GM23248 (cell line): ENCODE measurements at regions not wholly inside any gene's neighbourhood (a gene's known extent, or its start where the extent isn't known, plus 50 kb on each side); places are given as distances from the start of the nearest gene placed in this dataset.

Source experiments
- EZH2 ChIP-seq: fragments of 200-600 bp; sonication (generic); IDR thresholded peaks from 2 replicates; pipeline ENCODE4 v1.6.1; 2018; ENCODE audit warnings: antibody characterized with exemption, mild to moderate bottlenecking; ENCODE audit not compliant: insufficient read depth, poor library complexity, severe bottlenecking
- EZH2phosphoT487 ChIP-seq: fragments of 200-600 bp; sonication (generic); IDR thresholded peaks from 2 replicates; pipeline ENCODE4 v1.6.1; 2018; ENCODE audit warnings: antibody characterized with exemption, moderate library complexity, mild to moderate bottlenecking, low read depth; ENCODE audit not compliant: insufficient read depth

DNA sequence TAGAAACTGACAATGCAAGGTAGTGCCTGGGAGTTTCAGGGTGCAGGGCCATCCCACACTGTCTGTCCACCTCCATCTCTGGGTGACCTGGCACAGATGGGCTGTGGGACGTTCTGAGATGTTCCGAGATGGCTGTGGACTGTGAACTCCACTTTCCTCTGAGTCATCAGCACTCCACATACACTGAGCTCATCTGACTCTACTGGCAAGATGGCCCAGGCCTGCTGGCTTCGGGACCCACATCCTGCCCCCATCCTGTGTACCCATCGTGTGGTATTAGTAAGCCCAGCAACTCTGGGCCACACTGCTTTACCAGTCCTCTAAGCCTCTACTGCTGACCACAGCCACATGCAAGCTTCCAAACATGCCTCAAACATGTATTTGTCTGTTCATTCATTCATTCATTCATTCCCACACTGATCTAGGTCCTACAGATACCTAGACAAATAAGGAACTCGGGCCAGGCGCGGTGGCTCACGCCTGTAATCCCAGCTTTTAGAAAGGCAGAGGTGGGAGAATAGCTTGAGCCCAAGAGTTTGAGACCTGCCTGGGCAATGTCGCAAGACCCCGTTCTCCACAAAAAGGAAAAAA, 124.8 kb upstream of the CXCR4 start:
- no peak for TF ChIP-seq EZH2
- no peak for TF ChIP-seq EZH2phosphoT487
